Karpas-422 (cell line): ENCODE measurements at regions not wholly inside any gene's neighbourhood (a gene's known extent, or its start where the extent isn't known, plus 50 kb on each side); places are given as distances from the start of the nearest gene placed in this dataset.

Source experiments
- DNase-seq: peaks from one replicate; pipeline ENCODE4 v3.0.0-alpha.2; 2015
- H2AFZ ChIP-seq: fragments of 200-600 bp; sonication (generic); 2 replicates; pipeline ENCODE4 v1.6.1; 2014; ENCODE audit warnings: antibody characterized with exemption, low read length, mixed read lengths
- H3K27ac ChIP-seq: fragments of 200-600 bp; sonication (generic); 2 replicates; pipeline ENCODE4 v1.5.1; 2014; ENCODE audit warnings: mild to moderate bottlenecking, low read length, moderate library complexity
- H3K27me3 ChIP-seq: fragments of 200-600 bp; sonication (generic); 2 replicates; pipeline ENCODE4 v1.6.1; 2014; ENCODE audit warnings: low read length, mixed read lengths
- H3K36me3 ChIP-seq: fragments of 200-600 bp; sonication (generic); 2 replicates; pipeline ENCODE4 v1.6.1; 2014; ENCODE audit warnings: low read length, mixed read lengths; ENCODE audit not compliant: insufficient read depth
- H3K4me1 ChIP-seq: fragments of 200-600 bp; sonication (generic); 2 replicates; pipeline ENCODE4 v1.6.1; 2014; ENCODE audit warnings: mild to moderate bottlenecking, low read length, mixed read lengths
- H3K4me2 ChIP-seq: fragments of 200-600 bp; sonication (generic); 2 replicates; pipeline ENCODE4 v1.6.1; 2014; ENCODE audit warnings: low read length, low read depth, mild to moderate bottlenecking; ENCODE audit not compliant: poor library complexity, severe bottlenecking
- H3K4me3 ChIP-seq: fragments of 200-600 bp; sonication (generic); 2 replicates; pipeline ENCODE4 v1.5.1; 2014; ENCODE audit warnings: mild to moderate bottlenecking, antibody characterized with exemption, low read length, mixed read lengths
- H3K79me2 ChIP-seq: fragments of 200-600 bp; sonication (generic); 2 replicates; pipeline ENCODE4 v1.6.1; 2014; ENCODE audit warnings: mild to moderate bottlenecking, low read length, mixed read lengths
- H3K9ac ChIP-seq: fragments of 200-600 bp; sonication (generic); 2 replicates; pipeline ENCODE4 v1.6.0; 2014; ENCODE audit warnings: low read length
- H3K9me2 ChIP-seq: fragments of 200-600 bp; sonication (generic), shearing (Covaris generic); replicated peaks from 2 replicates; pipeline ENCODE4 v1.6.0; 2014; ENCODE audit warnings: mild to moderate bottlenecking, low read length, moderate library complexity; ENCODE audit not compliant: insufficient read depth
- H3K9me3 ChIP-seq: fragments of 300-700, 200-600 bp; sonication (generic); 2 replicates; pipeline ENCODE4 v1.6.1; 2014; ENCODE audit warnings: low read length, mixed read lengths
- H4K20me1 ChIP-seq: fragments of 200-600 bp; sonication (generic); 2 replicates; pipeline ENCODE4 v1.6.1; 2014; ENCODE audit warnings: mild to moderate bottlenecking, antibody characterized with exemption, low read length, low read depth; ENCODE audit not compliant: insufficient read depth

DNA sequence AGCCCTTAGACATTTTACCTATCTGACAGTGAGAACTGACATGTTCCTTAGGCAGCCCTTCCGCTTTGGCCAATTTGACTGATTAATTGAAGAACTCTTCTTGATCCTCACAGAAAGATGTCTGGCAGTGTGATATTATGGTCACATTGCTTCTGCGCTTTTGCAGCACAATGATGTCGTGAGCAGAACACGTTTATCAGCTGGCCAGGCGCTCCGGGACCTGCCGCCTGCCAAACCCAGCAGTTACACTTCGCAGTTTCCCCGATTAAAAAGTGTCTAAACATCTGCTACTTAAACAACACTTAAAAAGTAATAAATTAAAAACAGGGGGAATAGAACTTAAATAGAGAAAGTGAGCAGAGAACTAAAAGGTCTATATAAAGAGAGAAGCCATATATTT is 103.5 kb upstream of the ETS2 start:
- no peaks in the 10 kb centered on the region for H3K9me2 ChIP-seq
- no peak overlapping the region for H3K4me3 ChIP-seq
- DNase-seq = no peak

DNA sequence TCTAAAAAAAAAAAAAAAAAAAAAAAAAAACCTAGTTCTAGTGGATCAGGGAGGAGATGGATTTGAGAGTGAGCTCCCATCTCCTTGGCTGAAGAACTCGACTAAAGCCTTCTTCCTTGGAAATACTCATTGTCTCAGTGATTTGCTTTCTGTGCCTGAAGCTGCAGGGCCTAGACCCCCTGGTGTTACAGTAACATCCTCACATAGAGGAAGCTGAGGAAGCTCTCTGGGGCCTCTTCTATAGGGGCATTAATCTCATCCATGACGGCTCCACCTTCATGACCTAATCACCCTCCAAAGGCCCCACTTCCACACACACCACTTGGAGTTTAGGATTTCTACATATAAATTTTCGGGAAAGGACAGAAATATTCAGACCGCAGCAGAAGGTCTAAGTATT is 95.9 kb upstream of the ETS2 start:
- H3K27me3 ChIP-seq = no peaks in the 10 kb centered on the region
- no peaks in the 10 kb centered on the region for H3K79me2 ChIP-seq
- H4K20me1 ChIP-seq = no peaks in the 10 kb centered on the region
- H3K36me3 ChIP-seq = no peaks in the 10 kb centered on the region
- H2AFZ ChIP-seq = no peak overlapping the region
- no peaks in the 10 kb centered on the region for H3K4me1 ChIP-seq
- no peak for DNase-seq
- H3K4me3 ChIP-seq = no peak overlapping the region
- no peak overlapping the region for H3K27ac ChIP-seq
- no peak overlapping the region for H3K9ac ChIP-seq
- H3K9me2 ChIP-seq = no peaks in the 10 kb centered on the region
- H3K9me3 ChIP-seq = no peaks in the 10 kb centered on the region
- H3K4me2 ChIP-seq = no peak overlapping the region

More for the DNA sequence above, 103.5 kb upstream of the ETS2 start:
- no peak overlapping the region for H3K4me2 ChIP-seq
- H2AFZ ChIP-seq = no peak overlapping the region
- no peak overlapping the region for H3K27ac ChIP-seq
- H3K79me2 ChIP-seq = no peaks in the 10 kb centered on the region
- no peaks in the 10 kb centered on the region for H4K20me1 ChIP-seq
- H3K9ac ChIP-seq = no peak overlapping the region
- no peaks in the 10 kb centered on the region for H3K9me3 ChIP-seq
- H3K36me3 ChIP-seq = no peaks in the 10 kb centered on the region
- H3K4me1 ChIP-seq = no peaks in the 10 kb centered on the region
- H3K27me3 ChIP-seq = no peaks in the 10 kb centered on the region

DNA sequence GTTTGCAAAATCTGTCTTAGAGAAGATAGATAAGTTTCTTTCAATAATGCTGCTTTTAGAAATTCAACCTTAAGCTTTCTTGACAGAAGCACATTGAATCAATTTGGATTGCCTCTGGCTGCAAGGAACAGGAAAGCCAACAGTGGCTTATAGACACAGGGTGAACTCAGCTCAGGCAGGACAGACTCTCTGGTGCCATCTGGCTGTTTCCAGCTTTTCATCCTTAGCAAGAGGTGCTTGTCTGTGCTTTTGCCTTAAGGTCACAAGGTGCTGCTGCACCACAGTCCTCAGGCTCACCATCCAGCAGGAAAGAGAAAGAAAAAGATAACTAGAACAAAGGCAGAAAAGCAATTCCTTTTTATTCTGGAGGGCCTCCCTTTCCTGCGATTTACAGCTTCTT is 93.7 kb upstream of the ETS2 start:
- H3K4me1 ChIP-seq = no peaks in the 10 kb centered on the region
- no peak overlapping the region for H3K9ac ChIP-seq
- no peaks in the 10 kb centered on the region for H3K9me3 ChIP-seq
- no peak overlapping the region for H3K4me2 ChIP-seq
- H3K27ac ChIP-seq = no peak overlapping the region
- H3K4me3 ChIP-seq = no peak overlapping the region
- no peak overlapping the region for H2AFZ ChIP-seq
- no peaks in the 10 kb centered on the region for H3K36me3 ChIP-seq
- H4K20me1 ChIP-seq = no peaks in the 10 kb centered on the region
- H3K79me2 ChIP-seq = no peaks in the 10 kb centered on the region
- no peaks in the 10 kb centered on the region for H3K9me2 ChIP-seq
- DNase-seq = peak; percentile 60
- H3K27me3 ChIP-seq = no peaks in the 10 kb centered on the region

DNA sequence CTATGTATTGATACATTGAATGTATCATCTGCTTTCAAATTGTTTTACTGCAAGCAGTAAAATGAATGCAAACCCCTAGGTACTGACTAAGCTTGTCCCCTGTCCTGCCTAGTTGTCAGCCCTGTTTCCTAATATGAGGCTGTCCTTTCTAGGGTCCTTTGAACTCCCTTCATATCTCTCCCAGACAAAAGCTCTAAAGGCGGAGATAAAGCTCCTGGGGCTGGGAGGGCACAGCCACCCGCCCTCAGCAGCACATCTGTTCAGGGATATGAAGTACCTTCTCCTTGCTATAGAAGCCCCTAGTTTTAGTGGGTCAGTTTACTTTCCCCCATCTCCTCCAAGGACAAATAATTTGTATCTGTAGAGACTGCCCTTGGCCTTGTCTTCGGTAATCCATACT is 93.1 kb upstream of the ETS2 start:
- Histone ChIP-seq H4K20me1 (no peaks in the 10 kb centered on the region), H3K9me2 (no peaks in the 10 kb centered on the region), H3K4me2 (no peak overlapping the region), H3K4me1 (no peaks in the 10 kb centered on the region), H3K9ac (no peak overlapping the region), H3K79me2 (no peaks in the 10 kb centered on the region), H3K27me3 (no peaks in the 10 kb centered on the region), H3K4me3 (no peak overlapping the region), H2AFZ (no peak overlapping the region), H3K36me3 (no peaks in the 10 kb centered on the region), H3K9me3 (no peaks in the 10 kb centered on the region), H3K27ac (no peak overlapping the region)
- no peak for DNase-seq

DNA sequence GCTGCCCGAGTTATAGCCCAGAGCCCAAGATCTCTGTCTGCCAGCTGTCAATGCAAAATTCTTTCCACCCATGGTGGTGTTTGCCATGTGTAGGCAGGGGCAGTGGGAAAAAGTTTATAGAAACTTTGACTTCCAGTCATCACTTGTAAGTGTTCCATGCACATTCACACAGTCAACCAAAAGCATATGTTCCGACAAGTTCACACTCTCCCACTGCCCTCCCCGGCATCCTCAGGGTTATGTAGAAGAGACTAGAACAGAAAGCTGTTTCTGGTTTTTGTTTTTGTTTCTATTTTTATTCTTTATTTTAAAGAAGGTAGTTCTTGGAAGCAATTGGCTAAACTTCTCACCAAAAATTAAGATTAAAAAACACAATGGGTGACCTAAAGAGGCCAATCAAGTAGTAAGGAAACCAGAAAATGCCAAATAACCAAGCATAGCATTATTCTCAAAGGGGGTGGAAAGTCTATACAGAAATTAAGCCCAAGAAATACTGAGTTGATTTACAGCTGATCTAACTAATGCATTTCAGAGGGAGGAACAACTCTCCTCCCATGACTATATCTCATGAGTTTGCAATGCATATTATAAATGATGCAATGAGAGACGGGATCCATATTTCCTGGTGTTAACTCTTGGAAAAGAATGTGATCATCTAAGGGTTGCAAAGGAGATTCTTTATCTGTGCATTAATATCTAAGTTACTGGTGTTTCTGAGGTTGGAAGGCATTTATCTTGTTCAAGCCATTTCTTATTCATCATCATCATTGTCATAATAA is 91.5 kb upstream of the ETS2 start:
- no peak overlapping the region for H3K4me3 ChIP-seq
- no peaks in the 10 kb centered on the region for H3K4me1 ChIP-seq
- H3K9ac ChIP-seq = no peak overlapping the region
- H3K4me2 ChIP-seq = no peak overlapping the region
- no peaks in the 10 kb centered on the region for H3K27me3 ChIP-seq
- no peaks in the 10 kb centered on the region for H3K9me3 ChIP-seq
- H3K36me3 ChIP-seq = no peaks in the 10 kb centered on the region
- no peaks in the 10 kb centered on the region for H3K79me2 ChIP-seq
- H3K9me2 ChIP-seq = no peaks in the 10 kb centered on the region
- H4K20me1 ChIP-seq = no peaks in the 10 kb centered on the region
- no peak for DNase-seq
- H2AFZ ChIP-seq = no peak overlapping the region
- H3K27ac ChIP-seq = no peak overlapping the region

DNA sequence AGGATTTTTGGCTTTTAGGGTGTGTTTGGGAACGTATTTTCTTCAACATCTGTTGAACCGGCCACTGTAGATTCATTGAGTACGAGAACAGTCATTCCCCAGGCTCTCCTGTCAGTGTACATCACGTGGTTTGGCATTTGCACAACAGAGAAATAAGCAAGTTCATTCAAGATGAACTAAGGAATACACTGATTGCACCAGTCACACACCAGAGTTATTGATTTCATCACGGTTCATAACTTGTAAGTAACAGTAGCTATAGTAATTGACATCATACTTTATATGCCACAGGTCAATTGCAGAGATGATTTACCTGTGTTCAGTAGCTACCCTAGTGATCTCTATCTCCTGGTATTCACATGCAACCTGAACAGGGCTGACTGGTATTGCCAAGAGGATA is 90.7 kb upstream of the ETS2 start:
- H3K9me2 ChIP-seq = no peaks in the 10 kb centered on the region
- H3K36me3 ChIP-seq = no peaks in the 10 kb centered on the region
- H3K27ac ChIP-seq = no peak overlapping the region
- no peak overlapping the region for H2AFZ ChIP-seq
- no peak for DNase-seq
- no peak overlapping the region for H3K9ac ChIP-seq
- H3K4me3 ChIP-seq = no peak overlapping the region
- H3K27me3 ChIP-seq = no peaks in the 10 kb centered on the region
- H3K4me1 ChIP-seq = no peaks in the 10 kb centered on the region
- H3K79me2 ChIP-seq = no peaks in the 10 kb centered on the region
- no peak overlapping the region for H3K4me2 ChIP-seq
- no peaks in the 10 kb centered on the region for H3K9me3 ChIP-seq
- no peaks in the 10 kb centered on the region for H4K20me1 ChIP-seq

DNA sequence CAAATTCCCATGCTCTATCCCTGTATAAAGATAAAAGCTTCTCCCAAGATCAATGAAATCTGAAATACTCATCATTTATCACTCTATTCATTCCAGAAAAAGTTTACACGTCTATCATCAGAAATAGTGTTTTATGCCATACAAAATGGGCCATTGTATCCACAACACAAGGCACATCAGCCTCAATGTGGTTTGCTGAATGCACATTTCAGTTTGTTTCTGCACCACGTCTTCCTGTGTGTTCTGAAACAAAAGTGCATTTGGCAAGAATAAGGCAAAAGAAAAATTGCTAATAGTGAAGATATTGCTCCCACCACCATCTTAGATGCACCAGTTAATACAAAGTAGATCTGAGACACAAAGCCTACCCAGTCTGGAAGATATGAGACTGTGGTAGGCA is 89.6 kb upstream of the ETS2 start:
- no peak overlapping the region for H3K27ac ChIP-seq
- no peak for DNase-seq
- H3K4me3 ChIP-seq = no peak overlapping the region
- no peak overlapping the region for H2AFZ ChIP-seq
- H3K9me2 ChIP-seq = no peaks in the 10 kb centered on the region
- no peaks in the 10 kb centered on the region for H3K4me1 ChIP-seq
- H3K9ac ChIP-seq = no peak overlapping the region
- H3K9me3 ChIP-seq = no peaks in the 10 kb centered on the region
- no peaks in the 10 kb centered on the region for H4K20me1 ChIP-seq
- no peak overlapping the region for H3K4me2 ChIP-seq
- no peaks in the 10 kb centered on the region for H3K79me2 ChIP-seq
- H3K36me3 ChIP-seq = no peaks in the 10 kb centered on the region
- no peaks in the 10 kb centered on the region for H3K27me3 ChIP-seq

DNA sequence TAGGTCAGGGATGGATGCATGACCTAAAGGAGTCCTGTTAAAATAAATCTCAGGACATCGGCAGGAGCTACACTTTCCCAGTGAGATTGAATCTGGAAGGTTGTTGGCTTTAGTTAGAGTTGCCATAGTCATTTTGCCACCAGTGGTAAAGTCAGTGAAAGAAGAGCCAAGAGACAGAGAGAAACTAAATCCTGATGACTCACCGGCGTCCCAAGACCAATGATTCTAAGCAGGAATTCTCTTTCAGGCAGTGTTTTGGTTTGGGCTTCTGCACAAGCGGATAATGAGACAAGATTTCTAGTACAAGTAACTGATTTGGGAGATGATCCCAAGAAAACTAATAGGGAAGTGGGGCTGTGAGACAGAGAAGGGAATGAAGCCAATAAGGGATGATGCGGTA is 88.8 kb upstream of the ETS2 start:
- DNase-seq = no peak
- Histone ChIP-seq H3K4me1 (no peaks in the 10 kb centered on the region), H3K9me2 (no peaks in the 10 kb centered on the region), H3K79me2 (no peaks in the 10 kb centered on the region), H3K4me2 (no peak overlapping the region), H2AFZ (no peak overlapping the region), H3K27me3 (no peaks in the 10 kb centered on the region), H3K27ac (no peak overlapping the region), H3K9me3 (no peaks in the 10 kb centered on the region), H3K36me3 (no peaks in the 10 kb centered on the region), H4K20me1 (no peaks in the 10 kb centered on the region), H3K9ac (no peak overlapping the region), H3K4me3 (no peak overlapping the region)
